ENCODE measurements at regions not wholly inside any gene's neighbourhood (a gene's known extent, or its start where the extent isn't known, plus 50 kb on each side); places are given as distances from the start of the nearest gene placed in this dataset.

- DNase-seq = no peak
Measured at GRCh38 chr3:144307951-144308350, 336.3 kb downstream of the DIPK2A start.

GRCh38 chr3:144308396-144308795, 336.8 kb downstream of the DIPK2A start:
- DNase-seq = peak; percentile 66

GRCh38 chr3:144312702-144313101, 341.1 kb downstream of the DIPK2A start:
- DNase-seq = no peak

- DNase-seq = no peak
Measured at GRCh38 chr3:144314946-144315345, 343.3 kb downstream of the DIPK2A start.

- no peak for DNase-seq
Measured at GRCh38 chr3:144317961-144318360, 346.3 kb downstream of the DIPK2A start.

GRCh38 chr3:144324076-144324475, 352.5 kb downstream of the DIPK2A start:
- DNase-seq = no peak

GRCh38 chr3:144332868-144333267, 361.2 kb downstream of the DIPK2A start:
- DNase-seq = no peak

- no peak for DNase-seq
Measured at GRCh38 chr3:144341471-144341870, 369.8 kb downstream of the DIPK2A start.

GRCh38 chr3:144343343-144343742, 371.7 kb downstream of the DIPK2A start:
- no peak for DNase-seq

GRCh38 chr3:144343777-144344176, 372.2 kb downstream of the DIPK2A start:
- no peak for DNase-seq

- DNase-seq = no peak
Measured at GRCh38 chr3:144344925-144345548, 373.4 kb downstream of the DIPK2A start.

GRCh38 chr3:144350125-144350524, 378.5 kb downstream of the DIPK2A start:
- peak; percentile 18 for DNase-seq

GRCh38 chr3:144351011-144351410, 379.4 kb downstream of the DIPK2A start:
- DNase-seq = no peak

- DNase-seq = no peak
Measured at GRCh38 chr3:144351773-144352365, 380.2 kb downstream of the DIPK2A start.

GRCh38 chr3:144358191-144358590, 386.6 kb downstream of the DIPK2A start:
- DNase-seq = no peak

GRCh38 chr3:144361002-144361401, 389.4 kb downstream of the DIPK2A start:
- DNase-seq = no peak

- DNase-seq = peak; percentile 13
Measured at GRCh38 chr3:144362126-144362525, 390.5 kb downstream of the DIPK2A start.

GRCh38 chr3:144363856-144364255, 392.2 kb downstream of the DIPK2A start:
- no peak for DNase-seq

GRCh38 chr3:144364737-144365136, 393.1 kb downstream of the DIPK2A start:
- DNase-seq = no peak

- DNase-seq = peak; percentile 86
Measured at GRCh38 chr3:144369129-144369879, 397.7 kb downstream of the DIPK2A start.

GRCh38 chr3:144375088-144375487, 403.5 kb downstream of the DIPK2A start:
- DNase-seq = no peak

GRCh38 chr3:144380849-144381248, 409.2 kb downstream of the DIPK2A start:
- no peak for DNase-seq

GRCh38 chr3:144381607-144382006, 410.0 kb downstream of the DIPK2A start:
- no peak for DNase-seq
